Activated CD4-positive, alpha-beta T cell treated with anti-CD3 and anti-CD28 coated beads, Interleukin-2, amount 10 ng/mL, durations not matched to agents 7 days and 5 days (primary cell): ENCODE measurements at regions not wholly inside any gene's neighbourhood (a gene's known extent, or its start where the extent isn't known, plus 50 kb on each side); places are given as distances from the start of the nearest gene placed in this dataset.
"Not testable (repeated sequence)": the region's sequence is repeated elsewhere in the genome, so short reads cannot be mapped to it uniquely, and the experiment has no call there.

ENCODE experiments used
- CTCF ChIA-PET: fragments of 350-600 bp; sonication (Branson Sonifier 250); formaldehyde crosslinking; loops from one replicate; lab custom pipeline; 2021; ENCODE audit warnings: antibody characterized with exemption; lab: Charles Lee
- POLR2A ChIA-PET: fragments of 350-600 bp; sonication (Branson Sonifier 250); formaldehyde crosslinking; loops from one replicate; lab custom pipeline; 2021; ENCODE audit warnings: antibody characterized with exemption; lab: Charles Lee
- DNase-seq: peaks from one replicate; pipeline ENCODE4 v3.0.0-alpha.2; 2020
- H3K27ac Mint-ChIP-seq: one replicate; pipeline ENCODE4 v1.8.0; 2021; ENCODE audit warnings: mild to moderate bottlenecking, moderate library complexity, mixed read lengths
- H3K27me3 Mint-ChIP-seq: one replicate; pipeline ENCODE4 v1.8.0; 2021; ENCODE audit warnings: mixed read lengths
- H3K36me3 Mint-ChIP-seq: one replicate; pipeline ENCODE4 v1.8.0; 2021; ENCODE audit warnings: low read depth, mixed read lengths
- H3K4me1 Mint-ChIP-seq: one replicate; pipeline ENCODE4 v1.8.0; 2021; ENCODE audit warnings: mixed read lengths
- H3K4me3 Mint-ChIP-seq: one replicate; pipeline ENCODE4 v1.8.0; 2021; ENCODE audit warnings: mild to moderate bottlenecking, moderate library complexity, mixed read lengths
- H3K9me3 Mint-ChIP-seq: one replicate; pipeline ENCODE4 v1.8.0; 2021; ENCODE audit warnings: mixed read lengths

GRCh38 chr11:34769224-34769623 lies 147.0 kb downstream of the APIP start:
- ChIA-PET CTCF (interaction anchor here (0.8 to 1.1 kb wide), 2 partner anchors 28 to 31 kb away, joined by 3 to 4 read pairs; no protein-coding TSS in a partner anchor), POLR2A (no interaction called here)
- Mint-ChIP-seq H3K27me3 (peaks cover 28% of the 10 kb centered on the region), H3K4me3 (no peak overlapping the region), H3K36me3 (no peaks in the 10 kb centered on the region), H3K27ac (no peak overlapping the region), H3K9me3 (peaks cover 3% of the 10 kb centered on the region), H3K4me1 (no peaks in the 10 kb centered on the region)
- DNase-seq: no peak

GRCh38 chr11:34762625-34763024 lies 141.7 kb downstream of the EHF start:
- H3K4me1 Mint-ChIP-seq, DNase-seq, H3K36me3 Mint-ChIP-seq, H3K4me3 Mint-ChIP-seq, POLR2A ChIA-PET, H3K9me3 Mint-ChIP-seq, CTCF ChIA-PET, H3K27ac Mint-ChIP-seq: not testable (repeated sequence)
- peaks cover 16% of the 10 kb centered on the region for H3K27me3 Mint-ChIP-seq

- Mint-ChIP-seq H3K27me3 (peaks cover 9% of the 10 kb centered on the region), H3K9me3 (no peaks in the 10 kb centered on the region), H3K4me3 (no peak overlapping the region), H3K27ac (no peak overlapping the region), H3K36me3 (no peaks in the 10 kb centered on the region), H3K4me1 (no peaks in the 10 kb centered on the region)
- POLR2A ChIA-PET: no interaction called here
- CTCF ChIA-PET: no interaction called here
- no peak for DNase-seq
Observed at GRCh38 chr11:34758262-34758661, 137.4 kb downstream of the EHF start.

GRCh38 chr11:34757026-34757451 lies 136.1 kb downstream of the EHF start:
- DNase-seq: no peak
- Mint-ChIP-seq H3K4me1 (no peaks in the 10 kb centered on the region), H3K9me3 (no peaks in the 10 kb centered on the region), H3K36me3 (no peaks in the 10 kb centered on the region), H3K4me3 (no peak overlapping the region), H3K27ac (no peak overlapping the region), H3K27me3 (peaks cover 12% of the 10 kb centered on the region)
- ChIA-PET CTCF (interaction anchor here (1.2 to 1.5 kb wide), 2 partner anchors 10 to 17 kb away, joined by 4 read pairs; no protein-coding TSS in a partner anchor), POLR2A (no interaction called here)

- Mint-ChIP-seq H3K36me3 (no peaks in the 10 kb centered on the region), H3K27ac (no peak overlapping the region), H3K27me3 (peaks cover 12% of the 10 kb centered on the region), H3K4me3 (no peak overlapping the region), H3K4me1 (no peaks in the 10 kb centered on the region), H3K9me3 (no peaks in the 10 kb centered on the region)
- ChIA-PET CTCF (interaction anchor here (1.2 to 1.5 kb wide), 2 partner anchors 10 to 17 kb away, joined by 4 read pairs; no protein-coding TSS in a partner anchor), POLR2A (no interaction called here)
- no peak for DNase-seq
Observed at GRCh38 chr11:34756591-34756990, 135.7 kb downstream of the EHF start.

- CTCF ChIA-PET: no interaction called here
- no peaks in the 10 kb centered on the region for H3K9me3 Mint-ChIP-seq
- DNase-seq: no peak
Observed at GRCh38 chr11:34755671-34756070, 134.8 kb downstream of the EHF start.

GRCh38 chr11:34754171-34754823 lies 133.4 kb downstream of the EHF start:
- DNase-seq: no peak
- Mint-ChIP-seq H3K27ac (no peak overlapping the region), H3K36me3 (no peaks in the 10 kb centered on the region), H3K9me3 (no peaks in the 10 kb centered on the region), H3K4me3 (no peak overlapping the region), H3K4me1 (no peaks in the 10 kb centered on the region), H3K27me3 (peaks cover 14% of the 10 kb centered on the region)
- ChIA-PET POLR2A (no interaction called here), CTCF (no interaction called here)

More at GRCh38 chr11:34755671-34756070, 134.8 kb downstream of the EHF start:
- H3K27ac Mint-ChIP-seq: no peak overlapping the region
- POLR2A ChIA-PET: no interaction called here
- H3K27me3 Mint-ChIP-seq: peaks cover 15% of the 10 kb centered on the region
- H3K36me3 Mint-ChIP-seq: no peaks in the 10 kb centered on the region
- no peak overlapping the region for H3K4me3 Mint-ChIP-seq
- no peaks in the 10 kb centered on the region for H3K4me1 Mint-ChIP-seq

GRCh38 chr11:34750692-34751405 lies 130.0 kb downstream of the EHF start:
- Mint-ChIP-seq H3K36me3 (no peaks in the 10 kb centered on the region), H3K4me1 (no peaks in the 10 kb centered on the region), H3K9me3 (no peaks in the 10 kb centered on the region), H3K4me3 (no peak overlapping the region), H3K27ac (no peak overlapping the region), H3K27me3 (peaks cover 16% of the 10 kb centered on the region)
- DNase-seq: no peak
- ChIA-PET POLR2A (no interaction called here), CTCF (no interaction called here)

- no peaks in the 10 kb centered on the region for H3K9me3 Mint-ChIP-seq
- no peak for DNase-seq
- peaks cover 13% of the 10 kb centered on the region for H3K27me3 Mint-ChIP-seq
- CTCF ChIA-PET: no interaction called here
- H3K4me1 Mint-ChIP-seq: no peaks in the 10 kb centered on the region
- no peak overlapping the region for H3K4me3 Mint-ChIP-seq
- no peak overlapping the region for H3K27ac Mint-ChIP-seq
- POLR2A ChIA-PET: no interaction called here
- no peaks in the 10 kb centered on the region for H3K36me3 Mint-ChIP-seq
Observed at GRCh38 chr11:34749666-34750659, 129.1 kb downstream of the EHF start.

GRCh38 chr11:34748036-34748435 lies 127.1 kb downstream of the EHF start:
- H3K4me1 Mint-ChIP-seq: no peaks in the 10 kb centered on the region
- DNase-seq: no peak
- H3K36me3 Mint-ChIP-seq: no peaks in the 10 kb centered on the region
- peaks cover 13% of the 10 kb centered on the region for H3K27me3 Mint-ChIP-seq
- no peak overlapping the region for H3K27ac Mint-ChIP-seq
- no peak overlapping the region for H3K4me3 Mint-ChIP-seq
- POLR2A ChIA-PET: no interaction called here
- CTCF ChIA-PET: no interaction called here
- no peaks in the 10 kb centered on the region for H3K9me3 Mint-ChIP-seq

GRCh38 chr11:34747251-34747650 lies 126.4 kb downstream of the EHF start:
- Mint-ChIP-seq H3K4me1 (no peaks in the 10 kb centered on the region), H3K27me3 (peaks cover 9% of the 10 kb centered on the region), H3K36me3 (no peaks in the 10 kb centered on the region), H3K27ac (no peak overlapping the region), H3K4me3 (no peak overlapping the region), H3K9me3 (no peaks in the 10 kb centered on the region)
- DNase-seq: no peak
- ChIA-PET POLR2A (no interaction called here), CTCF (interaction anchor here (1.0 kb wide), 1 partner anchor 9 kb away, joined by 4 read pairs; no protein-coding TSS in a partner anchor)

- POLR2A ChIA-PET: no interaction called here
- H3K9me3 Mint-ChIP-seq: no peaks in the 10 kb centered on the region
- CTCF ChIA-PET: interaction anchor here (1.3 kb wide), 1 partner anchor 16 kb away, joined by 3 read pairs; no protein-coding TSS in a partner anchor
- no peaks in the 10 kb centered on the region for H3K4me1 Mint-ChIP-seq
- peaks cover 11% of the 10 kb centered on the region for H3K27me3 Mint-ChIP-seq
- no peak overlapping the region for H3K4me3 Mint-ChIP-seq
- no peaks in the 10 kb centered on the region for H3K36me3 Mint-ChIP-seq
- no peak overlapping the region for H3K27ac Mint-ChIP-seq
- DNase-seq: no peak
Observed at GRCh38 chr11:34745195-34745594, 124.3 kb downstream of the EHF start.
